GM20431 (cell line): ENCODE measurements at regions not wholly inside any gene's neighbourhood (a gene's known extent, or its start where the extent isn't known, plus 50 kb on each side); places are given as distances from the start of the nearest gene placed in this dataset.
"Not testable (repeated sequence)": the region's sequence is repeated elsewhere in the genome, so short reads cannot be mapped to it uniquely, and the experiment has no call there.

ENCODE experiments used
- in situ Hi-C: fragments of 300-500 bp; cut with MseI, MboI; formaldehyde crosslinking; loops from one replicate; pipeline ENCODE4 v1.15.0; 2020; ENCODE audit warnings: low sequenced_read_pairs; ENCODE audit not compliant: unreplicated experiment

- in situ Hi-C loops, result loop anchor here (25.0 kb wide), 1 partner anchor 789 kb away; no protein-coding TSS in a partner anchor
Measured at GRCh38 chr4:82201303-82201702, 172.5 kb downstream of the HNRNPD start.

DNA sequence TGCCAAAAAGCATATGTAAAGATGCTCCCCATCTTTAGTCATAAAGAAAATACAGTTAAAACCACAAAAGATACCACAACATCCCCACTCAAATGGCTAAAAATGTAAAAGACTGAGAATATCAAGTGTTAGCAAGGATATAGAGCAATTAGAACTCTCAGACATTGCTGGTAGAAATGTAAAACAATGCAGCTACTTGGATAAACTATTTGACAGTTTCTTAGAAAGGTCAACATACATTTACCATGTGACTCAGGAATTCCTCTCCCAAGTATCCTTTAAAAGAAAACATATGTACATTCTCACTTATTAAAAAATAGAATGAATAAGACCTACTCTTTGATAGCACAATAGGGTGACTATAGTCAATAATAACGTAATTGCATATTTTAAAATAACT, 173.7 kb downstream of the HNRNPD start:
- in situ Hi-C loops, result loop anchor here (25.0 kb wide), 1 partner anchor 788 kb away; no protein-coding TSS in a partner anchor

DNA sequence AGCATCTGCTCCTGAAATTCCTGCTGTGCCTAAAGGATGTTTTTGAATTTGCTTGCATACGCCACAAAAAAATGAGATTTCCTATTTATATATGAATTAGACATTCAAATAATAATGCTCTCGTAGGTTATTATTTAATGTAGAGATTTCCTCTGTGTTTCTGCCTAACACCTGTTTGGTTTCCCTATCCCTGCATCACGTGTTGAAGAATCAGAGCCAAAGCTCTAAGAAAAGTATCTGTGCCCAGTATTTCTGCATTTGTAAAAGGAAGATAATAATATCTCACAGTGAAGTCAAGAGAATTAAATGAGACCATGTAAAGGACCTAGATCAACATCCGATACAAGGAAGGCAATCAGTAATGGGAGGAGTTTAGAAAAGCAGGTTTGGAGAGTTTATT, 179.5 kb downstream of the HNRNPD start:
- in situ Hi-C loops, result no loop called here

DNA sequence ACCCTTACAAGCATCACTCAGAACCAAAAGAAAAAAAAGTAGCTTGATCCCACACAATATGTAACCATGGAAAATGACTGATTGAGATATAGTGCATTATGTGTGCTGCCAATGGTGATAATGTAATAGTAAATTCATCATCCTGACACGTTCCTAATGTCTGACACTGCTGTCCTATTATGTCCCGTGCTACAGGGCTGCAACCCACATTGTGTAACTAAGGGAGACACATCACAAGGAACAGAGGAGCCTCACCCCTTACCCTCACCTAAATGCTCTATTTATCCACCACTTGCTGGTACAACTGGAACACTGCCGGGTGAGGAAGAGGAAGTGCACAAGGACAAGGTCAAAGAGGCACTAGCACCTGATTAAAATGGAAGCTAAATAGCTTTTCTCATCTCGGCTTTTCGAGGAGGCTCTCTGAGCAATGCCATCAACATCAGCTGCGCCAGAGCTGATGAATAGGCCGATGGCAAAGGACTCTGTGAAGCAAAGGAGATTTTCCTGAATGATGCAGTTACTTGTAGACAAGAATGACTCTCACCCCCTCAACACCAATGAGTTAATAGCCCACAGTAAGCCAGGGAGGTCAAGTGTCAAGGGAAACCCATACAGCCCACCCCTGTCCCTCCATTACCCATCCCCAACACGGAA, 181.6 kb downstream of the HNRNPD start:
- in situ Hi-C loops, result no loop called here

GRCh38 chr4:82181789-82182188, 192.0 kb downstream of the HNRNPD start:
- in situ Hi-C loops, result no loop called here

DNA sequence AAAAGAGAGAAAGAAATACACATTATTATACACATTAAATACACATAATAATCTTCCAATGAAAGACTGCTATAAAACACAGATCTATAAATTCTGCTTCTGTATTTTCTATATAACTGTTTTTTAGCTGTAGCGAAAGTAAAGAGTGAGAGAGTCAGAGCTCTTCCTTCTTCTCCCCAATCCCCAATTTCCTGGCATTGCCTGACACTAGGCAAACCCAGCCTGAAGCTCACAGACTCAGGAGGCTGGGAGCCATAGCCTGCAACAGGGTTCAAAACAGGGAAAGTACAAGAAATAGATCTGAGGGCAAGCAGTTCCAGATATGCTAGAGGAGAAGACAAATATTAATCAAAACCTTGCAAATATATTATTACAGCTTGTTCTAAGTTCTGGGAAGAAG, 201.6 kb downstream of the HNRNPD start:
- in situ Hi-C loops, result no loop called here

- in situ Hi-C loops, result no loop called here
Measured at GRCh38 chr4:82171531-82172155, 202.1 kb downstream of the HNRNPD start.

DNA sequence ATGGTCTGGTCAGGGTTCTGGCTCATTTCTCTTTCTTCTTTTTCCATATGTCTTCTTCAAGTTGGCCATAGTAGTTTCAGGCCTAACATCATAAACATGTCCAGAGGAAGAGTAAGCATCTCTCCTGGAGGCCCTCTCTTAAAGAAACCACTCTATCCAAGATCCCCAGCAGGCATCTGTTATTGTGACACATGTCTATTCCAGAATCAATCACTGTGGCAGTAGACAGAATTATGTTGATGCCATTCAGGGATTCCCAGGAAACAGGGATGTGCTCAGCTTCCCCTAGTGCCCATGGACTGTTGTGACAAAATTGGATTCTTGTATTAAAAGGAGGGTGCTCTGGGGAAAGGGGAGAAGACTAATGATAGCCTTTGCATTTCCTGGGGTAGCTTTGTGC, 224.0 kb downstream of the HNRNPD start:
- in situ Hi-C loops, result no loop called here

GRCh38 chr4:82145850-82146249, 227.9 kb downstream of the HNRNPD start:
- in situ Hi-C loops, result no loop called here

DNA sequence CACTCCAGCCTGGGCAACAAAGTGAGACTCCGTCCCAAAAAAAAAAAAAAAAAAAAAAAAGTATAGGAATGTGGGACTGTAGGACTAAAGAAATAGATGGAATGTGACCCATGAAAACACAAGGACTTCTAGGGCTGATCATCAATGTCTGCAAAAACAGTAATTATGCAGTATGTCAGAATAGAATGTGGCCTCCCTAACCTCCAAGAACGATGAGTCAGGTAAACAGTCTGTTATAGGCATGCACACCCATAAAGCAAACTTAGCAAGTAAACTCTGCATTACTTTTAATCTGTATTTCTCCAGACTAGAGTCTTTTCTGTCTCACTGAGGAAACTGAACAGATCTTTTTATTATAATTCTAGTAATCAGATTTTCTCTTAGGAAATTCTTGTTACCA, 233.4 kb downstream of the HNRNPD start:
- in situ Hi-C loops, result no loop called here

DNA sequence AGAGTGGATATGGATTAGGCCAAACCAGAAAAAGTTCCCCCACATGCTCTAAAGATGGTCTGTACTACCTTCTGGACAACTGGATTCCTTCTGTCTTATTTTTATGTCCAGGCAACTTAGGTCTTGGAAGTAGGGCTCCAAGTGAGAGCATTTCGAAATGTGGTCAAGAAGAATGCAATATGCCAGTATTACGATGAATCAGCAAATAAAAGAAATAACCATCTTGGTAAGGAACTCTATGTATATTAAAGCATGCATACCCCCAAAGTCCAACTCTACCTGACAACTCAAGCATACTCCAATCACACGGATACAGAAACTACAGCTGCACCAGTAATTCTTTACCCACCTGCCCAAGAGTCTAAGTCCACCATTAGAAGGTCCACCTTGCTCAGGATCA, 234.5 kb downstream of the HNRNPD start:
- in situ Hi-C loops, result no loop called here

DNA sequence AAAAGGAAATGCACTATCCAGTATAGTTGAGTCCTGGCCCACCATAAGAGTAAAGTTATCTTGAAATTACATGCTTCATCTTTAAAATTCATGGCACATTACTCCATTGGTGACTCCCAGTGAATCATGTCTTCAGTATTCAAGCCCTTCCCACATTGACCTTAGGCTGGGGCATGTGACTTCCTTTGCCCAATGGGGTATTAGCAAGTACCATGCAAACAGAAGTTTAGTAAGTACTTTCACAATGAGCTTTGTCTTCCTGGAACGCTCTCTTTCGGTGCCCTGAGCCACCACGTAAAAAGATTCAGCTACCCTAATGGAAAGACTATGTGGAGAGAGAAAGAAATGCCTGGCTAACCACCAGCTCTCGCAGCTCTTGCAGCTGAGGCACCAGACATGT, 235.4 kb downstream of the HNRNPD start:
- in situ Hi-C loops, result no loop called here

DNA sequence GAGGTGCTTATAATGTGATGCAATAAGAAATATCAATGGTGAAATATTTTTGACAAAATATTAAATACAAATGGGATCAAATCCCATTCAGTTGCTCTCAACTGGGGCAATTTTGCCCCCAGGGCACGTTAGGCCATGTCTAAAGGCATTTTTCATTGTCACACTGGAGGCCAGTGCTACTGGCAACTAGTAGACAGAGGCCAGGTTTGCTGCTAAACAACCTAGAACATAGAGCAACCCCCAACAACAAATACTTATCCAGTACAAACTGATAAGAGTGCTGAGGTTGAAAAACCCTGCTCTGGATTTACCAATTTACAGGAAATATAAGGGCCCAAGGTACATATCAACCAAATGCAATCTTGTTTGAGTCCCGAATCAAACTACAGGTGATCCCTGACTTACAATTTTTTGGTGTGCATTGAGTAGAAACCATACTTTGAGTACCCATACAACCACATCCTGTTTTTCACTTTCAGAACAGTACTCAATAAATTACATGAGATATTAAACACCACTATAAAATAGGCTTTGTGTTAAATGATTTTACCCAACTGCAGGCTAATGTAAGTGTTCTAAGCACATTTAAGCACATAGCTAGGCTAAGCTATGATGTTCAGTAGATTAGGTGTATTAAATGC, 237.5 kb downstream of the HNRNPD start:
- in situ Hi-C loops, result no loop called here

DNA sequence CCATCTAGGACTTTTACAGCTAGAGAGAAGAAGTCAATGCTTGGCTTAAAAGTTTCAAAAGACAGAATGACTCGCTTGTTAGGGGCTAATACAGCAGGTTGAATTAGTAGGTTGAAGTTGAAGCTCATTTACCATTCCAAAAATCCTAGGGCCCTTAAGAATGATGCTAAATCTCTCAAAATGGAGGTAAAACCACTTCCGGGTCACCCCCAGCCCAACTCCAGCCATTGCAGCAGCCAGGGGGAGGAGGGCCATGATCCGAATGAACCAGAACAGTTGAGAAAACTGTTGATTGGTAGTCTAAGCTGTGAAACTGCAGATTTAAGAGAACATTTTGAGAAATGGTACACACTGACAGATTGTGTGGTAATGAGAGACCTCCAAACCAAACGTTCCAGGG, 245.4 kb downstream of the HNRNPD start:
- in situ Hi-C loops, result no loop called here

DNA sequence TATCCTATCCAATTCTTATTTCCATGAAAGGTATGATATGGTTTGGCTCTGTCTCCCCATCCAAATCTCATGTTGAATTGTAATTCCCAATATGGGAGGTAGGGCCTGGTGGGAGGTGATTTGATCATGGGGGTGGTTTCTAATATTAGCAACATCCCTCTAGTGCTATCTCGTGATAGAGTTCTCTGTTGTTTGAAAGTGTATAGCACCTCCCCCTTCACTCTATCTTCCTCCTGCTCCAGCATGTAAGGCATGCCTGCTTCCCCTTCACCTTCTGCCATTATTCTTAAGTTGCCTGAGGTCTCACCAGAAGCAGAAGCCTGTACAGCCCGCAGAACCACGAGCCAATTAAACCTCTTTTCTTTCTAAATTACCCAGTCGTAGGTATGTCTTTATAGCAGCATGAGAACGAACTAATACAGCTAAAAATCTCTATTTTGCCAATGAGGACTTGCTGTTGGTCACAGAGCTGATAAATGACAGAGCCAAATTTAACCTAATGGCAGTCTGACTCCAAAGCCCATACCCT, 247.2 kb downstream of the HNRNPD start:
- in situ Hi-C loops, result no loop called here

DNA sequence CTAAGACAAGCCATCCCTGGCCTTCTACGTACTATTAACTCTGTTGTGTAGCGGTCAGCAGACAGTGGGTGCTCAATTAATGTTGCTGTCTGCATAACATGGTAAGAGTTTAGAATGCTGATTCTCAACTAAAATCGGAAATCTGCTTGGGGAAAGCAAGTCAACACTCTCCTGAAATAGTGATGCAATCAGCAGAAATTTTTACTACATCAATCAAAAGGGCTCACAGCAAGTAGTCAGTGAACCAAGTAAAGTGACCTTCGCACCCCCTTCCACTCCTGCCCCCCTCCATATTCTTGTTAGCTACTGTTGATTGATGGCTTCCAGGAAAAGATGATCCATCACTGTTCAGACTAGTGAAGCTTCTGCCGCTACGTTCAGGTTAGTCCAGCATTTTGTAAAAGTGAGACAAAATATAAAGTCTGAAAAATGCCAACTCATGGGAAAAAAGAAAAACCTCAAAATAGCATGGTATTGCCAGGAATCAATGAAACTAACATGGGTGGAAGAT, 247.9 kb downstream of the HNRNPD start:
- in situ Hi-C loops, result no loop called here

- in situ Hi-C loops, result no loop called here
Measured at GRCh38 chr4:82124932-82125786, 248.6 kb downstream of the HNRNPD start.

- in situ Hi-C loops, result no loop called here
Measured at GRCh38 chr4:82124365-82124764, 249.4 kb downstream of the HNRNPD start.

DNA sequence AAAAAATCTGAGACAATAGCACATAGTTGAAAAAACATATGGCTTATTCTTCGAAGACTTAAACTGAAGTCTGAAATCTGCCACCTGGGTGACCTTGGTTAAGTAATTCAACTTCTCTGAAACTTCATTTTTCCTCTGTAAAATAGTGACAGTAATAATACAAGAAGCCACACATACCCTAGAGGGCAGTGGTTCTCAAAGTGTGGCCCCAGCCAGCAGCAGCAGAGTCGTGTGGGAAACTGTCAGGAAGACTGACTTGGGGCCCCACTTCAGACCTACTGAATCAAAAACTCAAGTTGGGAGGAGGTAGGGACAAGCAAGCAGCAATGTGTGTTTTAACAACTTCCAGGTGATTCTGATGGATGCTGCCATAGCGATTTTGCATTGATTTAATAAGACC, 249.9 kb downstream of the HNRNPD start:
- in situ Hi-C loops, result no loop called here

- in situ Hi-C loops, result not testable (repeated sequence)
Measured at GRCh38 chr4:82115183-82115582, 258.6 kb downstream of the HNRNPD start.
